H1 (cell line): ENCODE measurements at regions not wholly inside any gene's neighbourhood (a gene's known extent, or its start where the extent isn't known, plus 50 kb on each side); places are given as distances from the start of the nearest gene placed in this dataset.
A peak's percentile ranks its signal among the peaks of the same experiment; 100 is the strongest.

Experiments used
- CTCF ChIA-PET: fragments of 300-600 bp; sonication (Branson Sonifier 250); formaldehyde crosslinking; loops from one replicate; lab custom pipeline; 2021; ENCODE audit not compliant: partially characterized antibody; lab: Charles Lee
- POLR2A ChIA-PET: fragments of 300-600 bp; sonication (Branson Sonifier 250); formaldehyde crosslinking; loops from one replicate; lab custom pipeline; 2021; ENCODE audit warnings: inconsistent platforms; ENCODE audit not compliant: partially characterized antibody; lab: Charles Lee
- DNase-seq, 2 experiments: peaks; one replicate each; pipeline versions ENCODE4 v3.0.0 to v3.0.0-alpha.2; 2010 to 2022; ENCODE audit warnings: low spot score in 2 of 2, low read depth in 1 of 2, mixed read lengths in 1 of 2
- FAIRE-seq: peaks from 2 replicates; lab custom pipeline; 2011; peaks lifted over from hg19 to GRCh38; lab: Jason Lieb, UNC
- H2AFZ ChIP-seq: 2 replicates; pipeline ENCODE4 v1.8.1; 2012; ENCODE audit warnings: low read length, inconsistent platforms
- H2AK5ac ChIP-seq: 2 replicates; pipeline ENCODE4 v1.6.1; 2013; ENCODE audit warnings: low read depth, low read length
- H2BK120ac ChIP-seq: replicated peaks from 2 replicates; pipeline ENCODE3; 2013; ENCODE audit warnings: low read depth, low read length, inconsistent platforms
- H2BK12ac ChIP-seq: 2 replicates; pipeline ENCODE4 v1.6.1; 2013; ENCODE audit warnings: low read depth, low read length
- H2BK15ac ChIP-seq: 2 replicates; pipeline ENCODE4 v1.6.1; 2013; ENCODE audit warnings: low read length
- H2BK20ac ChIP-seq: 2 replicates; pipeline ENCODE4 v1.6.1; 2013; ENCODE audit warnings: low read length
- H2BK5ac ChIP-seq: 2 replicates; pipeline ENCODE4 v1.6.1; 2013; ENCODE audit warnings: low read depth, low read length
- H3K14ac ChIP-seq: 2 replicates; pipeline ENCODE4 v1.6.1; 2013; ENCODE audit warnings: inconsistent platforms; ENCODE audit not compliant: insufficient read length
- H3K18ac ChIP-seq: 2 replicates; pipeline ENCODE4 v1.6.1; 2013; ENCODE audit warnings: low read length; ENCODE audit errors: extremely low read depth
- H3K23ac ChIP-seq: 2 replicates; pipeline ENCODE4 v1.6.1; 2013; ENCODE audit warnings: inconsistent platforms; ENCODE audit not compliant: insufficient read length
- H3K23me2 ChIP-seq: 2 replicates; pipeline ENCODE4 v1.6.1; 2013; ENCODE audit warnings: low read depth, low read length
- H3K27ac ChIP-seq: 2 replicates; pipeline ENCODE4 v1.6.1; 2011; ENCODE audit warnings: low read depth, low read length, inconsistent platforms
- H3K27me3 ChIP-seq, 4 experiments: replicated peaks in 1 of 4; 1 replicate in 1 of 4; 2 replicates in 3 of 4; pipeline versions ENCODE4 v1.6.1 to v1.8.1; 2011 to 2013; ENCODE audit warnings: low read length in 3 of 4, mild to moderate bottlenecking in 3 of 4, inconsistent platforms in 2 of 4, mixed read lengths in 2 of 4, moderate library complexity in 1 of 4; ENCODE audit not compliant: control insufficient read depth in 3 of 4, insufficient read depth in 3 of 4; ENCODE audit errors: extremely low read depth in 1 of 4
- H3K36me3 ChIP-seq, 4 experiments: 2 replicates each; pipeline versions ENCODE4 v1.6.1 to v1.8.1; 2011 to 2013; ENCODE audit warnings: mild to moderate bottlenecking in 4 of 4, low read length in 3 of 4, moderate library complexity in 2 of 4, control low read depth in 1 of 4, inconsistent platforms in 1 of 4; ENCODE audit not compliant: insufficient read depth in 4 of 4, control insufficient read depth in 2 of 4
- H3K4ac ChIP-seq: replicated peaks from 2 replicates; pipeline ENCODE3; 2013; ENCODE audit warnings: low read length, low read depth, mixed read lengths, inconsistent platforms; ENCODE audit not compliant: insufficient read length
- H3K4me1 ChIP-seq, 4 experiments: replicated peaks in 1 of 4; 1 replicate in 1 of 4; 2 replicates in 3 of 4; pipeline versions ENCODE4 v1.6.1 to v1.8.1; 2011 to 2013; ENCODE audit warnings: low read length in 3 of 4, inconsistent platforms in 2 of 4, mixed read lengths in 1 of 4; ENCODE audit not compliant: insufficient read depth in 4 of 4, control insufficient read depth in 3 of 4
- H3K4me2 ChIP-seq, 2 experiments: 2 replicates each; pipeline versions ENCODE4 v1.6.1 to v1.8.1; 2011 to 2013; ENCODE audit warnings: low read depth in 2 of 2, low read length in 2 of 2, control low read depth in 1 of 2, inconsistent platforms in 1 of 2, mild to moderate bottlenecking in 1 of 2; ENCODE audit not compliant: insufficient read depth in 1 of 2
- H3K4me3 ChIP-seq, 4 experiments: fragments of 200-600, 300-600 bp in 1 of 4; sonication (generic), shearing (Covaris generic), sonication (Bioruptor Twin) in 1 of 4; 2 replicates each; pipeline versions ENCODE4 v1.5.1 to v1.8.1; 2011 to 2016; ENCODE audit warnings: low read length in 4 of 4, low read depth in 3 of 4, control low read depth in 2 of 4, inconsistent platforms in 2 of 4, mild to moderate bottlenecking in 2 of 4, mixed read lengths in 1 of 4, moderate library complexity in 1 of 4; ENCODE audit not compliant: insufficient read depth in 2 of 4; ENCODE audit errors: extremely low read depth in 1 of 4
- H3K56ac ChIP-seq: replicated peaks from 2 replicates; pipeline ENCODE3; 2013; ENCODE audit warnings: low read depth, mild to moderate bottlenecking, mixed read lengths, low read length, inconsistent platforms; ENCODE audit not compliant: insufficient read length
- H3K79me1 ChIP-seq: 2 replicates; pipeline ENCODE4 v1.6.1; 2013; ENCODE audit warnings: low read depth, low read length, control low read depth
- H3K79me2 ChIP-seq, 2 experiments: 2 replicates each; pipeline versions ENCODE4 v1.6.1 to v1.8.1; 2012 to 2013; ENCODE audit warnings: low read length in 2 of 2, mild to moderate bottlenecking in 2 of 2, inconsistent platforms in 1 of 2; ENCODE audit not compliant: insufficient read depth in 2 of 2, control insufficient read depth in 1 of 2
- H3K9ac ChIP-seq, 4 experiments: replicated peaks in 1 of 4; 1 replicate in 1 of 4; 2 replicates in 3 of 4; pipeline versions ENCODE4 v1.6.1 to v1.8.1; 2011 to 2013; ENCODE audit warnings: low read depth in 3 of 4, low read length in 3 of 4, control low read depth in 2 of 4, mild to moderate bottlenecking in 2 of 4, moderate library complexity in 2 of 4, inconsistent platforms in 1 of 4; ENCODE audit errors: extremely low read depth in 1 of 4
- H3K9me3 ChIP-seq, 2 experiments: 2 replicates each; pipeline versions ENCODE4 v1.6.1 to v1.8.1; 2012 to 2013; ENCODE audit warnings: mild to moderate bottlenecking in 2 of 2, moderate library complexity in 2 of 2, control low read depth in 1 of 2, inconsistent platforms in 1 of 2, low read depth in 1 of 2, low read length in 1 of 2, mixed read lengths in 1 of 2; ENCODE audit not compliant: insufficient read depth in 2 of 2
- H4K20me1 ChIP-seq, 2 experiments: replicated peaks in 1 of 2; 2 replicates each; pipeline versions ENCODE3 to v1.8.1; 2011 to 2013; ENCODE audit warnings: inconsistent platforms in 2 of 2, low read length in 2 of 2, mild to moderate bottlenecking in 1 of 2; ENCODE audit not compliant: insufficient read depth in 2 of 2, control insufficient read depth in 1 of 2
- H4K5ac ChIP-seq: 2 replicates; pipeline ENCODE4 v1.6.1; 2013; ENCODE audit warnings: low read length, low read depth, mixed read lengths, inconsistent platforms; ENCODE audit not compliant: insufficient read length
- H4K8ac ChIP-seq: 2 replicates; pipeline ENCODE4 v1.8.0; 2013; ENCODE audit warnings: mild to moderate bottlenecking, moderate library complexity, low read length, inconsistent platforms; ENCODE audit not compliant: insufficient read depth; ENCODE audit errors: extremely low read depth
- H4K91ac ChIP-seq: replicated peaks from 2 replicates; pipeline ENCODE3; 2013; ENCODE audit warnings: low read length, mixed read lengths, inconsistent platforms; ENCODE audit not compliant: insufficient read length
- CBX5 ChIP-seq: fragments of 300-800, 300-1000 bp; sonication (generic); IDR thresholded peaks from 2 replicates; pipeline ENCODE4 v1.7.1; 2016; ENCODE audit warnings: antibody characterized with exemption, low read length, low read depth
- EP300 ChIP-seq, 2 experiments: IDR thresholded peaks; 1 replicate in 1 of 2; 2 replicates in 1 of 2; pipeline ENCODE4 v1.6.1; 2011 to 2012; ENCODE audit warnings: low read depth in 2 of 2, low read length in 2 of 2, mild to moderate bottlenecking in 2 of 2, borderline replicate concordance in 1 of 2, inconsistent platforms in 1 of 2, moderate library complexity in 1 of 2
- HDAC2 ChIP-seq, 2 experiments: fragments of 300-600 bp in 1 of 2; sonication (generic) in 1 of 2; IDR thresholded peaks; 2 replicates each; pipeline ENCODE4 v1.6.1; 2011 to 2012; ENCODE audit warnings: low read depth in 2 of 2, low read length in 2 of 2, mild to moderate bottlenecking in 2 of 2, moderate library complexity in 2 of 2, borderline replicate concordance in 1 of 2, inconsistent platforms in 1 of 2
- KDM4A ChIP-seq: IDR thresholded peaks from one replicate; pipeline ENCODE4 v1.7.1; 2012; ENCODE audit warnings: low read depth, mild to moderate bottlenecking, moderate library complexity, low read length, inconsistent platforms; ENCODE audit not compliant: severe bottlenecking
- KDM5A ChIP-seq: fragments of 200-600 bp; IDR thresholded peaks from 2 replicates; pipeline ENCODE4 v1.7.1; 2012; ENCODE audit warnings: mild to moderate bottlenecking, low read length, inconsistent platforms, mixed read lengths
- RAD21 ChIP-seq, 2 experiments: IDR thresholded peaks in 1 of 2; conservative IDR thresholded peaks in 1 of 2; 2 replicates each; pipeline ENCODE4 v1.6.1; 2011; ENCODE audit warnings: low read depth in 2 of 2, low read length in 2 of 2, improper control_type of control experiment in 1 of 2, inconsistent platforms in 1 of 2, mild to moderate bottlenecking in 1 of 2, moderate library complexity in 1 of 2
- SAP30 ChIP-seq: fragments of 300-600 bp; sonication (generic); IDR thresholded peaks from 2 replicates; pipeline ENCODE4 v1.7.1; 2012; ENCODE audit warnings: low read length, moderate library complexity, mild to moderate bottlenecking, inconsistent platforms; ENCODE audit not compliant: insufficient read depth, insufficient replicate concordance
- SIN3A ChIP-seq, 2 experiments: IDR thresholded peaks in 1 of 2; conservative IDR thresholded peaks in 1 of 2; 2 replicates each; pipeline ENCODE4 v1.6.1; 2011 to 2012; ENCODE audit warnings: low read length in 2 of 2, improper control_type of control experiment in 1 of 2, low read depth in 1 of 2, mild to moderate bottlenecking in 1 of 2
- TCF12 ChIP-seq: IDR thresholded peaks from 2 replicates; pipeline ENCODE4 v1.6.1; 2011; ENCODE audit warnings: low read depth, mild to moderate bottlenecking, low read length
- WGBS, 2 experiments: shearing (Covaris generic) in 1 of 2; methylation state at CpG; one replicate each; pipeline versions ENCODE4 v1.1.6 to v1.1.7; 2013 to 2015; ENCODE audit warnings: low lambda C conversion rate in 2 of 2, mixed read lengths in 2 of 2, inconsistent platforms in 1 of 2, low coverage in 1 of 2, missing lambda C conversion rate in 1 of 2; ENCODE audit not compliant: insufficient replicate concordance in 2 of 2, insufficient coverage in 1 of 2, insufficient read length in 1 of 2; ENCODE audit errors: extremely low coverage in 1 of 2, missing lambda C conversion rate in 1 of 2; 5-methylcytosine and 5-hydroxymethylcytosine counted together
- TF ChIP-seq, protein P1 (sequence below), 3 experiments: IDR thresholded peaks; 1 replicate in 2 of 3; 2 replicates in 1 of 3; pipeline versions ENCODE4 v1.5.1 to v1.6.1; 2011; ENCODE audit warnings: low read length in 3 of 3, mild to moderate bottlenecking in 3 of 3, inconsistent platforms in 2 of 3, low read depth in 1 of 3, moderate library complexity in 1 of 3; ENCODE audit not compliant: insufficient read depth in 1 of 3; ENCODE audit errors: control extremely low read depth in 1 of 3

DNA sequence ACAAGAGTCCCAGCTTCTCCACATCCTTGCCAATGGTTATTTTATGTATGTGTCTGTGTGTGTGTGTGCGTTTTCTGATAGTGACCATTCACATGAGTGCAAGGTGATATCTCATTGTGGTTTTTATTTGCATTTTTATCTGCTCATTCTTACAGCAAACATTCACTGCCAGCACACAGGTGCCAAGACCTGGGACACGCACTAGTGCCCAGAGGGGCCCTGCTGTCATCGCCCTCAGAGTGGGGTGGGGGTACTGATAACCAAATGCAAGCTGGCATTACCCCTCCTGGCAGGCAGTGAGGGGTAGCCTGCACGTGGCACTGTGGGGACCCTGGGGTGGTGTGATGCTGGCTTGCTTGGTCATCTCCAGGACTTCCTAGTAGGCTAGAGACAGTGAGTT, 285.4 kb downstream of the LPIN1 start:
- H4K5ac ChIP-seq = no peak overlapping the region
- H4K8ac ChIP-seq = no peak overlapping the region
- ChIA-PET POLR2A (no interaction called here), CTCF (no interaction called here)
- H3K4me1 ChIP-seq = 0 out of 7 replicates have a peak, but pooled peaks cover 0 to 2% (median 0%) of the 10 kb centered on the region in 4 experiments
- no peaks in the 10 kb centered on the region for H3K23me2 ChIP-seq
- H2BK15ac ChIP-seq = no peak overlapping the region
- WGBS, 2 experiments = 87% methylated on average over 4 of the region's 4 CpGs; no CpG with 5 or more reads in 1 of the 2 experiments
- H3K27me3 ChIP-seq = no peaks in the 10 kb centered on the region
- no peak overlapping the region for H3K4ac ChIP-seq
- no peaks in the 10 kb centered on the region for H3K9me3 ChIP-seq
- H2BK120ac ChIP-seq = no peak overlapping the region
- no peak overlapping the region for H2BK5ac ChIP-seq
- H3K79me1 ChIP-seq = no peaks in the 10 kb centered on the region
- H3K79me2 ChIP-seq = no peaks in the 10 kb centered on the region
- H3K18ac ChIP-seq = no peak overlapping the region
- peak overlapping the region; percentile 18 for H4K91ac ChIP-seq
- H3K4me2 ChIP-seq = no peak overlapping the region
- FAIRE-seq (no peak), DNase-seq (no peak)
- H2BK20ac ChIP-seq = peak overlapping the region; percentile 11; the same call in 1 of the 2 replicates
- H3K27ac ChIP-seq = no peak overlapping the region
- no peaks in the 10 kb centered on the region for H4K20me1 ChIP-seq
- no peak overlapping the region for H3K14ac ChIP-seq
- H3K23ac ChIP-seq = no peak overlapping the region
- H3K36me3 ChIP-seq = no peaks in the 10 kb centered on the region
- no peak overlapping the region for H2AFZ ChIP-seq
- H3K4me3 ChIP-seq = no peak overlapping the region
- no peak overlapping the region for H2AK5ac ChIP-seq
- H3K9ac ChIP-seq = no peak overlapping the region
- no peak overlapping the region; the same call in 1 of the 2 replicates for H2BK12ac ChIP-seq
- TF ChIP-seq RAD21 (IDR thresholded peaks at IDR 0.05 in 1 of 2, conservative IDR thresholded peaks at IDR 0.05 in 1 of 2; ENCODE audit: low read depth in 2 of 2, low read length in 2 of 2) = no peak
- TF ChIP-seq, protein P1, sequence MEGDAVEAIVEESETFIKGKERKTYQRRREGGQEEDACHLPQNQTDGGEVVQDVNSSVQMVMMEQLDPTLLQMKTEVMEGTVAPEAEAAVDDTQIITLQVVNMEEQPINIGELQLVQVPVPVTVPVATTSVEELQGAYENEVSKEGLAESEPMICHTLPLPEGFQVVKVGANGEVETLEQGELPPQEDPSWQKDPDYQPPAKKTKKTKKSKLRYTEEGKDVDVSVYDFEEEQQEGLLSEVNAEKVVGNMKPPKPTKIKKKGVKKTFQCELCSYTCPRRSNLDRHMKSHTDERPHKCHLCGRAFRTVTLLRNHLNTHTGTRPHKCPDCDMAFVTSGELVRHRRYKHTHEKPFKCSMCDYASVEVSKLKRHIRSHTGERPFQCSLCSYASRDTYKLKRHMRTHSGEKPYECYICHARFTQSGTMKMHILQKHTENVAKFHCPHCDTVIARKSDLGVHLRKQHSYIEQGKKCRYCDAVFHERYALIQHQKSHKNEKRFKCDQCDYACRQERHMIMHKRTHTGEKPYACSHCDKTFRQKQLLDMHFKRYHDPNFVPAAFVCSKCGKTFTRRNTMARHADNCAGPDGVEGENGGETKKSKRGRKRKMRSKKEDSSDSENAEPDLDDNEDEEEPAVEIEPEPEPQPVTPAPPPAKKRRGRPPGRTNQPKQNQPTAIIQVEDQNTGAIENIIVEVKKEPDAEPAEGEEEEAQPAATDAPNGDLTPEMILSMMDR (IDR thresholded peaks at IDR 0.05; ENCODE audit: control extremely low read depth in 1 of 3, insufficient read depth in 1 of 3, low read depth in 1 of 3, low read length in 3 of 3) = no peak
- no peak for TF ChIP-seq KDM4A
- no peak for TF ChIP-seq KDM5A
- TF ChIP-seq TCF12 = no peak
- no peak for TF ChIP-seq EP300 (IDR thresholded peaks at IDR 0.05; ENCODE audit: borderline replicate concordance in 1 of 2, low read depth in 2 of 2, low read length in 2 of 2)
- no peak for TF ChIP-seq CBX5
- TF ChIP-seq HDAC2 (IDR thresholded peaks at IDR 0.05; ENCODE audit: borderline replicate concordance in 1 of 2, low read depth in 2 of 2, low read length in 2 of 2) = no peak
- TF ChIP-seq SIN3A (conservative IDR thresholded peaks at IDR 0.05 in 1 of 2, IDR thresholded peaks at IDR 0.05 in 1 of 2; ENCODE audit: low read depth in 1 of 2, low read length in 2 of 2) = no peak
- no peak for TF ChIP-seq SAP30
- H3K56ac ChIP-seq = no peak overlapping the region
